Prostate gland (tissue), 2 donors: ENCODE measurements at regions not wholly inside any gene's neighbourhood (a gene's known extent, or its start where the extent isn't known, plus 50 kb on each side); places are given as distances from the start of the nearest gene placed in this dataset.

Source experiments
- DNase-seq: peaks from one replicate; pipeline ENCODE4 v3.0.0-alpha.2; 2019; ENCODE audit warnings: low spot score
- H3K27ac ChIP-seq, 2 donors: fragments of 200-600 bp; sonication (generic); 2 replicates each; pipeline ENCODE4 v1.5.1; 2017 to 2019
- H3K27me3 ChIP-seq: fragments of 200-600 bp; sonication (generic); replicated peaks from 2 replicates; pipeline ENCODE4 v1.5.1; 2019; ENCODE audit not compliant: insufficient read depth
- H3K36me3 ChIP-seq, 2 donors: fragments of 200-600 bp; sonication (generic); 1 replicate in 1 of 2; 2 replicates in 1 of 2; pipeline versions ENCODE4 v1.5.1 to v1.8.1; 2017 to 2019
- H3K4me1 ChIP-seq: fragments of 200-600 bp; sonication (generic); replicated peaks from 2 replicates; pipeline ENCODE4 v1.5.1; 2019
- H3K4me3 ChIP-seq, 2 donors: fragments of 200-600 bp; sonication (generic); 2 replicates each; pipeline ENCODE4 v1.5.1; 2017 to 2019
- H3K9me3 ChIP-seq: fragments of 200-600 bp; sonication (generic); 2 replicates; pipeline ENCODE4 v1.5.1; 2017
- CTCF ChIP-seq, 4 experiments: fragments of 200-600 bp in 2 of 4; fragments of 450-650 bp in 2 of 4; sonication (generic) in 2 of 4; IDR thresholded peaks; 1 replicate in 3 of 4; 2 replicates in 1 of 4; pipeline ENCODE4 v1.5.1; 2016 to 2019; ENCODE audit warnings: antibody characterized with exemption in 4 of 4, mild to moderate bottlenecking in 2 of 4, moderate library complexity in 2 of 4
- POLR2A ChIP-seq: fragments of 450-650 bp; IDR thresholded peaks from one replicate; pipeline ENCODE4 v1.6.1; 2016; ENCODE audit warnings: antibody characterized with exemption, mild to moderate bottlenecking
- POLR2AphosphoS5 ChIP-seq: sonication (generic); formaldehyde crosslinking; IDR thresholded peaks from one replicate; pipeline ENCODE4 v1.6.1; 2017; ENCODE audit warnings: antibody characterized with exemption
- WGBS: methylation state at CpG from one replicate; pipeline ENCODE4 v1.1.5; 2018; 5-methylcytosine and 5-hydroxymethylcytosine counted together
- intact Hi-C: fragments of 100-400 bp; cut with DNase I; formaldehyde crosslinking; loops from one replicate; pipeline ENCODE4 v1.14.2; 2022

- Histone ChIP-seq H3K9me3 (no peaks in the 10 kb centered on the region), H3K36me3 (no peaks in the 10 kb centered on the region)
- intact Hi-C loops = no loop called here
Measured at GRCh38 chr16:66299349-66299748, 67.1 kb upstream of the CDH5 start.

GRCh38 chr16:66298571-66299120, 67.8 kb upstream of the CDH5 start:
- H3K27me3 ChIP-seq = no peaks in the 10 kb centered on the region
- 83% methylated on average over 2 of the region's 2 CpGs for WGBS
- no peak for DNase-seq
- no peak overlapping the region for H3K27ac ChIP-seq
- H3K9me3 ChIP-seq = no peaks in the 10 kb centered on the region
- H3K36me3 ChIP-seq = no peaks in the 10 kb centered on the region
- H3K4me3 ChIP-seq = no peak overlapping the region
- H3K4me1 ChIP-seq = no peaks in the 10 kb centered on the region
- intact Hi-C loops = no loop called here
- TF ChIP-seq POLR2AphosphoS5 = no peak

More at GRCh38 chr16:66299349-66299748, 67.1 kb upstream of the CDH5 start:
- Histone ChIP-seq H3K27me3 (no peaks in the 10 kb centered on the region), H3K4me1 (no peaks in the 10 kb centered on the region), H3K27ac (no peak overlapping the region), H3K4me3 (no peak overlapping the region)
- no peak for DNase-seq
- TF ChIP-seq POLR2A (no peak), POLR2AphosphoS5 (no peak), CTCF (IDR thresholded peaks at IDR 0.05) (no peak)
- 58% methylated on average over 1 of the region's 1 CpG for WGBS

GRCh38 chr16:66298006-66298405, 68.5 kb upstream of the CDH5 start:
- H3K4me1 ChIP-seq = no peaks in the 10 kb centered on the region
- no peak overlapping the region for H3K27ac ChIP-seq
- H3K36me3 ChIP-seq = no peaks in the 10 kb centered on the region
- H3K9me3 ChIP-seq = no peaks in the 10 kb centered on the region
- no peak overlapping the region for H3K4me3 ChIP-seq
- no peaks in the 10 kb centered on the region for H3K27me3 ChIP-seq
- intact Hi-C loops = no loop called here
- TF ChIP-seq POLR2A = no peak
- no peak for TF ChIP-seq POLR2AphosphoS5
- TF ChIP-seq CTCF (IDR thresholded peaks at IDR 0.05) = no peak
- no peak for DNase-seq
- WGBS = 77% methylated on average over 2 of the region's 2 CpGs

GRCh38 chr16:66296591-66296990, 69.9 kb upstream of the CDH5 start:
- 80% methylated on average over 5 of the region's 5 CpGs for WGBS
- Histone ChIP-seq H3K4me3 (no peak overlapping the region), H3K27ac (no peak overlapping the region), H3K27me3 (no peaks in the 10 kb centered on the region), H3K9me3 (no peaks in the 10 kb centered on the region), H3K36me3 (no peaks in the 10 kb centered on the region), H3K4me1 (no peaks in the 10 kb centered on the region)
- DNase-seq = no peak
- TF ChIP-seq CTCF (IDR thresholded peaks at IDR 0.05) (no peak), POLR2A (no peak), POLR2AphosphoS5 (no peak)
- intact Hi-C loops = no loop called here

- TF ChIP-seq CTCF (IDR thresholded peaks at IDR 0.05) = no peak
- no peak for TF ChIP-seq POLR2AphosphoS5
- TF ChIP-seq POLR2A = no peak
- H3K36me3 ChIP-seq = no peaks in the 10 kb centered on the region
- H3K9me3 ChIP-seq = no peaks in the 10 kb centered on the region
- H3K4me1 ChIP-seq = no peaks in the 10 kb centered on the region
- WGBS = 77% methylated on average over 4 of the region's 4 CpGs
- no peak overlapping the region for H3K4me3 ChIP-seq
- H3K27me3 ChIP-seq = no peaks in the 10 kb centered on the region
- DNase-seq = no peak
- intact Hi-C loops = no loop called here
- H3K27ac ChIP-seq = no peak overlapping the region
Measured at GRCh38 chr16:66295761-66296546, 70.5 kb upstream of the CDH5 start.
